NCI-H146 (cell line): ENCODE measurements at regions not wholly inside any gene's neighbourhood (a gene's known extent, or its start where the extent isn't known, plus 50 kb on each side); places are given as distances from the start of the nearest gene placed in this dataset.
"Not testable (repeated sequence)": the region's sequence is repeated elsewhere in the genome, so short reads cannot be mapped to it uniquely, and the experiment has no call there.

Source experiments
- DNase-seq: peaks from one replicate; lab custom pipeline; 2025; lab: John Stamatoyannopoulos, UW

GRCh38 chr1:245062741-245063305, 92.0 kb upstream of the KIF26B start:
- DNase-seq: no peak

GRCh38 chr1:245061808-245062207, 93.0 kb upstream of the KIF26B start:
- not testable (repeated sequence) for DNase-seq

- peak; percentile 25 for DNase-seq
Measured at GRCh38 chr1:245060684-245061374, 94.0 kb upstream of the KIF26B start.

- no peak for DNase-seq
Measured at GRCh38 chr1:245059806-245060424, 94.9 kb upstream of the KIF26B start.

GRCh38 chr1:245058882-245059281, 95.9 kb upstream of the KIF26B start:
- DNase-seq: no peak

- no peak for DNase-seq
Measured at GRCh38 chr1:245058436-245058835, 96.3 kb upstream of the KIF26B start.

- no peak for DNase-seq
Measured at GRCh38 chr1:245056913-245057312, 97.9 kb upstream of the KIF26B start.

- DNase-seq: not testable (repeated sequence)
Measured at GRCh38 chr1:245056296-245056695, 98.5 kb upstream of the KIF26B start.

GRCh38 chr1:245055752-245056151, 99.0 kb upstream of the KIF26B start:
- DNase-seq: no peak

- no peak for DNase-seq
Measured at GRCh38 chr1:245054507-245055270, 100.1 kb upstream of the KIF26B start.

- no peak for DNase-seq
Measured at GRCh38 chr1:245054105-245054504, 100.7 kb upstream of the KIF26B start.

- no peak for DNase-seq
Measured at GRCh38 chr1:245052258-245052657, 102.5 kb upstream of the KIF26B start.

- DNase-seq: no peak
Measured at GRCh38 chr1:245051349-245052221, 103.2 kb upstream of the KIF26B start.

GRCh38 chr1:245046769-245047168, 108.0 kb upstream of the KIF26B start:
- peak; percentile 11 for DNase-seq

GRCh38 chr1:245046315-245046714, 108.5 kb upstream of the KIF26B start:
- DNase-seq: no peak

- DNase-seq: no peak
Measured at GRCh38 chr1:245045087-245045881, 109.5 kb upstream of the KIF26B start.

GRCh38 chr1:245043611-245043940, 111.2 kb upstream of the KIF26B start:
- DNase-seq: no peak

- no peak for DNase-seq
Measured at GRCh38 chr1:245041058-245041698, 113.6 kb upstream of the KIF26B start.

GRCh38 chr1:245039196-245039595, 115.6 kb upstream of the KIF26B start:
- DNase-seq: no peak

GRCh38 chr1:245036102-245036501, 118.7 kb upstream of the KIF26B start:
- DNase-seq: no peak

GRCh38 chr1:245031041-245031440, 123.7 kb upstream of the KIF26B start:
- no peak for DNase-seq
